ENCODE measurements at regions not wholly inside any gene's neighbourhood (a gene's known extent, or its start where the extent isn't known, plus 50 kb on each side); places are given as distances from the start of the nearest gene placed in this dataset.

- TF ChIP-seq CTCF (IDR thresholded peaks at IDR 0.05) (no peak), POLR2AphosphoS5 (IDR thresholded peaks at IDR 0.05) (no peak)
Observed at GRCh38 chr4:37058826-37059225, 185.7 kb upstream of the NWD2 start.
